Gastrocnemius medialis (tissue), 4 donors: ENCODE measurements at regions not wholly inside any gene's neighbourhood (a gene's known extent, or its start where the extent isn't known, plus 50 kb on each side); places are given as distances from the start of the nearest gene placed in this dataset.

Source experiments
- ATAC-seq, 2 donors: fragments of 150-250 bp; one replicate each; pipeline ENCODE4 v1.9.1; 2016
- DNase-seq, 2 donors: peaks; one replicate each; pipeline ENCODE4 v3.0.0-alpha.2; 2019
- H3K27ac ChIP-seq, 4 donors: fragments of 200-600 bp; sonication (generic); 1 replicate in 1 of 4; 2 replicates in 3 of 4; pipeline ENCODE4 v1.5.1; 2016 to 2018; ENCODE audit warnings: mild to moderate bottlenecking in 2 of 4, moderate library complexity in 1 of 4
- H3K27me3 ChIP-seq, 3 donors: fragments of 200-600 bp; sonication (generic) in 2 of 3; 1 replicate in 1 of 3; 2 replicates in 2 of 3; pipeline versions ENCODE4 v1.5.1 to v1.6.0; 2016 to 2019; ENCODE audit warnings: mild to moderate bottlenecking in 1 of 3, moderate library complexity in 1 of 3
- H3K36me3 ChIP-seq, 2 donors: fragments of 200-600 bp; sonication (generic) in 1 of 2; one replicate each; pipeline ENCODE4 v1.5.1; 2017 to 2018
- H3K4me1 ChIP-seq, 2 donors: fragments of 200-600 bp; sonication (generic) in 1 of 2; one replicate each; pipeline ENCODE4 v1.5.1; 2016 to 2017; ENCODE audit warnings: mild to moderate bottlenecking in 2 of 2
- H3K4me3 ChIP-seq, 4 donors: fragments of 200-600 bp; sonication (generic) in 3 of 4; 1 replicate in 1 of 4; 2 replicates in 3 of 4; pipeline ENCODE4 v1.5.1; 2016 to 2019; ENCODE audit warnings: mild to moderate bottlenecking in 2 of 4
- H3K9me3 ChIP-seq, 3 donors: fragments of 200-600 bp; sonication (generic) in 2 of 3; 1 replicate in 1 of 3; 2 replicates in 2 of 3; pipeline ENCODE4 v1.5.1; 2016 to 2019
- CTCF ChIP-seq, 5 experiments: fragments of 450-650 bp in 3 of 5; fragments of 200-600 bp in 2 of 5; sonication (generic) in 2 of 5; IDR thresholded peaks in 4 of 5; conservative IDR thresholded peaks in 1 of 5; 1 replicate in 4 of 5; 2 replicates in 1 of 5; pipeline ENCODE4 v1.5.1; 2016 to 2019; ENCODE audit warnings: antibody characterized with exemption in 5 of 5, mild to moderate bottlenecking in 3 of 5, moderate library complexity in 3 of 5
- POLR2A ChIP-seq, 2 donors: fragments of 450-650 bp; IDR thresholded peaks; one replicate each; pipeline ENCODE4 v1.6.1; 2017; ENCODE audit warnings: antibody characterized with exemption in 2 of 2, mild to moderate bottlenecking in 2 of 2, moderate library complexity in 2 of 2
- in situ Hi-C, 4 donors: fragments of 200-750 bp; cut with MboI; loops; one replicate each; pipeline versions ENCODE4 v1.15.0 to v1.8.0; 2017; ENCODE audit warnings: low sequenced_read_pairs in 4 of 4
- intact Hi-C: fragments of 100-400 bp; cut with DNase I; formaldehyde crosslinking; loops from one replicate; pipeline ENCODE4 v1.15.1; 2023; ENCODE audit warnings: low total_unique reads

GRCh38 chr13:106291006-106291405 is 244.5 kb downstream of the EFNB2 start:
- ATAC-seq (no peak), DNase-seq (no peak)
- H3K27ac ChIP-seq, result no peak overlapping the region
- no peak overlapping the region for H3K4me3 ChIP-seq
- intact Hi-C loops (no loop called here), in situ Hi-C loops (no loop called here)
- no peaks in the 10 kb centered on the region for H3K36me3 ChIP-seq
- no peak for TF ChIP-seq CTCF (IDR thresholded peaks at IDR 0.05 in 4 of 5, conservative IDR thresholded peaks at IDR 0.05 in 1 of 5)
- TF ChIP-seq POLR2A (IDR thresholded peaks at IDR 0.05), result no peak
- no peaks in the 10 kb centered on the region for H3K4me1 ChIP-seq
- H3K9me3 ChIP-seq, result no peaks in the 10 kb centered on the region
- no peaks in the 10 kb centered on the region for H3K27me3 ChIP-seq

DNA sequence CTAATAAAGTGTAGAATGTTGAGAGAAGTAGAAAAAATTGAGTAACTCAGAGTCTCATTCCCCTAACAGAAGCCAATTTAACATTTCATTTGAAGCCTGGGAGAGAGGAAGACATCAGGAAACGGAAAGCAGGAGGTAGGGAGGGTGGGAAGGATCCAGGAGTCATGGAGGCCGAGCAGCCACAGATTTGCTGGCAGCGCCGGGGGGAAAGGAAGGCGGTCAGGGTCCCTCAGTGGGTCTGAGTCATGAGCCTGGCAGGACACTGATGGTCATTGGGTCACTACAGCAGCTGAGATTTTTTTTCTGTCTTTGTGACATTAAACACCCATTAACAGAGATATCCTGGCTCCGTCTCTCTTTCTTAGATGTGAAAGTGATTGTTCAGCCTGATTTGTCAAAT is 248.1 kb downstream of the EFNB2 start:
- no peak overlapping the region for H3K27ac ChIP-seq
- H3K27me3 ChIP-seq, result no peaks in the 10 kb centered on the region
- DNase-seq, result no peak
- ATAC-seq, result no peak
- no peak overlapping the region for H3K4me3 ChIP-seq
- no peaks in the 10 kb centered on the region for H3K4me1 ChIP-seq
- TF ChIP-seq CTCF (IDR thresholded peaks at IDR 0.05 in 4 of 5, conservative IDR thresholded peaks at IDR 0.05 in 1 of 5) (no peak), POLR2A (IDR thresholded peaks at IDR 0.05) (no peak)
- in situ Hi-C loops (no loop called here), intact Hi-C loops (no loop called here)
- no peaks in the 10 kb centered on the region for H3K36me3 ChIP-seq
- no peaks in the 10 kb centered on the region for H3K9me3 ChIP-seq

GRCh38 chr13:106286811-106287210 is 248.7 kb downstream of the EFNB2 start:
- H3K27me3 ChIP-seq, result no peaks in the 10 kb centered on the region
- H3K4me3 ChIP-seq, result no peak overlapping the region
- ATAC-seq, result no peak
- H3K4me1 ChIP-seq, result no peaks in the 10 kb centered on the region
- in situ Hi-C loops (no loop called here), intact Hi-C loops (no loop called here)
- no peak overlapping the region for H3K27ac ChIP-seq
- H3K9me3 ChIP-seq, result no peaks in the 10 kb centered on the region
- TF ChIP-seq CTCF (IDR thresholded peaks at IDR 0.05 in 4 of 5, conservative IDR thresholded peaks at IDR 0.05 in 1 of 5) (no peak), POLR2A (IDR thresholded peaks at IDR 0.05) (no peak)
- DNase-seq, result no peak
- no peaks in the 10 kb centered on the region for H3K36me3 ChIP-seq

GRCh38 chr13:106284358-106284757 is 251.1 kb downstream of the EFNB2 start:
- Histone ChIP-seq H3K27ac (no peak overlapping the region), H3K36me3 (no peaks in the 10 kb centered on the region), H3K27me3 (no peaks in the 10 kb centered on the region), H3K4me3 (no peak overlapping the region), H3K4me1 (no peaks in the 10 kb centered on the region), H3K9me3 (no peaks in the 10 kb centered on the region)
- no peak for ATAC-seq
- in situ Hi-C loops, result no loop called here
- intact Hi-C loops, result no loop called here
- no peak for DNase-seq
- TF ChIP-seq CTCF (IDR thresholded peaks at IDR 0.05 in 4 of 5, conservative IDR thresholded peaks at IDR 0.05 in 1 of 5) (no peak), POLR2A (IDR thresholded peaks at IDR 0.05) (no peak)

- in situ Hi-C loops (no loop called here), intact Hi-C loops (no loop called here)
- H3K27me3 ChIP-seq, result no peaks in the 10 kb centered on the region
- H3K4me1 ChIP-seq, result no peaks in the 10 kb centered on the region
- DNase-seq (no peak), ATAC-seq (no peak)
- TF ChIP-seq CTCF (IDR thresholded peaks at IDR 0.05 in 4 of 5, conservative IDR thresholded peaks at IDR 0.05 in 1 of 5) (no peak), POLR2A (IDR thresholded peaks at IDR 0.05) (no peak)
- no peak overlapping the region for H3K27ac ChIP-seq
- H3K9me3 ChIP-seq, result no peaks in the 10 kb centered on the region
- no peaks in the 10 kb centered on the region for H3K36me3 ChIP-seq
- no peak overlapping the region for H3K4me3 ChIP-seq
Measured at GRCh38 chr13:106281426-106281825, 254.0 kb downstream of the EFNB2 start.
